Colonic mucosa (tissue), 4 donors: ENCODE measurements at regions not wholly inside any gene's neighbourhood (a gene's known extent, or its start where the extent isn't known, plus 50 kb on each side); places are given as distances from the start of the nearest gene placed in this dataset.

Experiments used
- DNase-seq: peaks from one replicate; pipeline ENCODE4 v3.0.0-alpha.2; 2020
- H3K27ac ChIP-seq: fragments of 200-600 bp; one replicate; pipeline ENCODE4 v1.8.0; 2021
- H3K27me3 ChIP-seq: fragments of 200-600 bp; one replicate; pipeline ENCODE4 v1.8.0; 2021
- H3K36me3 ChIP-seq: fragments of 200-600 bp; one replicate; pipeline ENCODE4 v1.8.0; 2021
- H3K4me1 ChIP-seq: fragments of 200-600 bp; one replicate; pipeline ENCODE4 v1.8.0; 2021; ENCODE audit warnings: mild to moderate bottlenecking
- H3K4me3 ChIP-seq: fragments of 200-600 bp; one replicate; pipeline ENCODE4 v1.8.0; 2021
- H3K9ac ChIP-seq, 2 donors: one replicate each; pipeline ENCODE4 v1.7.0; 2013; ENCODE audit warnings: control low read depth in 2 of 2, low read depth in 2 of 2, low read length in 2 of 2
- H3K9me3 ChIP-seq: fragments of 200-600 bp; one replicate; pipeline ENCODE4 v1.8.0; 2021
- CTCF ChIP-seq: fragments of 200-600 bp; IDR thresholded peaks from one replicate; pipeline ENCODE4 v1.8.0; 2022; ENCODE audit warnings: antibody characterized with exemption, mild to moderate bottlenecking
- intact Hi-C: fragments of 100-400 bp; cut with DNase I; formaldehyde crosslinking; loops from one replicate; pipeline ENCODE4 v1.14.1; 2022
- donor health status: healthy.
- donor health status: DM: no; HTN: no; CAD: no.
- donor health status: DM: no; HTN: no; CAD: no.

GRCh38 chr5:51053361-51053760 is 329.9 kb upstream of the ISL1 start:
- Histone ChIP-seq H3K9ac (no peak overlapping the region), H3K4me3 (no peak overlapping the region), H3K4me1 (no peaks in the 10 kb centered on the region), H3K27ac (no peak overlapping the region), H3K36me3 (no peaks in the 10 kb centered on the region), H3K27me3 (no peaks in the 10 kb centered on the region), H3K9me3 (no peaks in the 10 kb centered on the region)
- no peak for DNase-seq
- intact Hi-C loops = no loop called here
- TF ChIP-seq CTCF = no peak

- TF ChIP-seq CTCF = no peak
- Histone ChIP-seq H3K27ac (no peak overlapping the region), H3K4me1 (no peaks in the 10 kb centered on the region), H3K36me3 (no peaks in the 10 kb centered on the region), H3K27me3 (no peaks in the 10 kb centered on the region), H3K9me3 (no peaks in the 10 kb centered on the region), H3K4me3 (no peak overlapping the region), H3K9ac (no peak overlapping the region)
- no peak for DNase-seq
- intact Hi-C loops = no loop called here
Observed at GRCh38 chr5:51060953-51061352, 322.3 kb upstream of the ISL1 start.

GRCh38 chr5:51072937-51073336 is 310.3 kb upstream of the ISL1 start:
- H3K27ac ChIP-seq = no peak overlapping the region
- H3K4me3 ChIP-seq = no peak overlapping the region
- H3K4me1 ChIP-seq = no peaks in the 10 kb centered on the region
- intact Hi-C loops = no loop called here
- H3K36me3 ChIP-seq = no peaks in the 10 kb centered on the region
- DNase-seq = no peak
- H3K9me3 ChIP-seq = no peaks in the 10 kb centered on the region
- no peak overlapping the region for H3K9ac ChIP-seq
- no peaks in the 10 kb centered on the region for H3K27me3 ChIP-seq
- no peak for TF ChIP-seq CTCF

- Histone ChIP-seq H3K4me1 (no peaks in the 10 kb centered on the region), H3K27me3 (no peaks in the 10 kb centered on the region), H3K9me3 (no peaks in the 10 kb centered on the region), H3K9ac (no peak overlapping the region), H3K36me3 (no peaks in the 10 kb centered on the region), H3K27ac (no peak overlapping the region), H3K4me3 (no peak overlapping the region)
- no peak for TF ChIP-seq CTCF
- intact Hi-C loops = no loop called here
- no peak for DNase-seq
Observed at GRCh38 chr5:51082741-51083140, 300.5 kb upstream of the ISL1 start.

- no peak for DNase-seq
- no peak for TF ChIP-seq CTCF
- no peak overlapping the region for H3K27ac ChIP-seq
- H3K9ac ChIP-seq = no peak overlapping the region
- H3K4me1 ChIP-seq = no peaks in the 10 kb centered on the region
- no peaks in the 10 kb centered on the region for H3K36me3 ChIP-seq
- no peaks in the 10 kb centered on the region for H3K27me3 ChIP-seq
- no peaks in the 10 kb centered on the region for H3K9me3 ChIP-seq
- no peak overlapping the region for H3K4me3 ChIP-seq
- intact Hi-C loops = no loop called here
Observed at GRCh38 chr5:51091816-51092215, 291.4 kb upstream of the ISL1 start.

GRCh38 chr5:51095486-51095885 is 287.8 kb upstream of the ISL1 start:
- no peaks in the 10 kb centered on the region for H3K36me3 ChIP-seq
- no peaks in the 10 kb centered on the region for H3K4me1 ChIP-seq
- no peak for TF ChIP-seq CTCF
- DNase-seq = no peak
- intact Hi-C loops = no loop called here
- no peak overlapping the region for H3K9ac ChIP-seq
- H3K4me3 ChIP-seq = no peak overlapping the region
- H3K27me3 ChIP-seq = no peaks in the 10 kb centered on the region
- no peak overlapping the region for H3K27ac ChIP-seq
- H3K9me3 ChIP-seq = no peaks in the 10 kb centered on the region
